Keratinocyte (primary cell): ENCODE measurements at regions not wholly inside any gene's neighbourhood (a gene's known extent, or its start where the extent isn't known, plus 50 kb on each side); places are given as distances from the start of the nearest gene placed in this dataset.

Source experiments
- DNase-seq: peaks from one replicate; pipeline ENCODE4 v3.0.0-alpha.2; 2011; ENCODE audit warnings: low read depth, missing footprints, low spot score
- FAIRE-seq: peaks from 2 replicates; lab custom pipeline; 2011; peaks lifted over from hg19 to GRCh38; lab: Jason Lieb, UNC
- H2AFZ ChIP-seq: 2 replicates; pipeline ENCODE4 v1.6.0; 2012; ENCODE audit warnings: low read length, control low read depth, inconsistent platforms; ENCODE audit not compliant: control insufficient read depth
- H3K27ac ChIP-seq: 2 replicates; pipeline ENCODE4 v1.5.1; 2011; ENCODE audit warnings: low read length; ENCODE audit not compliant: control insufficient read depth, insufficient read depth
- H3K27me3 ChIP-seq: 3 replicates; pipeline ENCODE4 v1.6.0; 2011; ENCODE audit warnings: low read length; ENCODE audit not compliant: control insufficient read depth, insufficient read depth; ENCODE audit errors: extremely low read depth
- H3K36me3 ChIP-seq, 2 experiments: 2 replicates in 1 of 2; 3 replicates in 1 of 2; pipeline ENCODE4 v1.5.1; 2011; ENCODE audit warnings: low read length in 2 of 2, mild to moderate bottlenecking in 1 of 2; ENCODE audit not compliant: control insufficient read depth in 2 of 2, insufficient read depth in 2 of 2; ENCODE audit errors: extremely low read depth in 1 of 2
- H3K4me1 ChIP-seq: 3 replicates; pipeline ENCODE4 v1.5.1; 2011; ENCODE audit warnings: low read length; ENCODE audit not compliant: control insufficient read depth, insufficient read depth; ENCODE audit errors: extremely low read depth
- H3K4me2 ChIP-seq: 3 replicates; pipeline ENCODE4 v1.6.0; 2011; ENCODE audit warnings: low read depth, low read length; ENCODE audit not compliant: control insufficient read depth, insufficient read depth; ENCODE audit errors: extremely low read depth
- H3K4me3 ChIP-seq, 3 experiments: fragments of 200-600 bp in 1 of 3; sonication (generic) in 1 of 3; 2 replicates in 2 of 3; 3 replicates in 1 of 3; pipeline ENCODE4 v1.5.1; 2011 to 2016; ENCODE audit warnings: low read length in 3 of 3, mild to moderate bottlenecking in 3 of 3, control low read depth in 2 of 3, inconsistent platforms in 1 of 3, low read depth in 1 of 3, mixed read lengths in 1 of 3, mixed run types in 1 of 3, moderate library complexity in 1 of 3; ENCODE audit not compliant: control insufficient read depth in 2 of 3, insufficient read depth in 2 of 3; ENCODE audit errors: extremely low read depth in 1 of 3
- H3K79me2 ChIP-seq: 2 replicates; pipeline ENCODE4 v1.6.0; 2012; ENCODE audit warnings: low read length; ENCODE audit not compliant: control insufficient read depth, insufficient read depth
- H3K9ac ChIP-seq: 3 replicates; pipeline ENCODE4 v1.6.0; 2011; ENCODE audit warnings: low read length; ENCODE audit not compliant: control insufficient read depth, insufficient read depth; ENCODE audit errors: extremely low read depth
- H3K9me1 ChIP-seq: 3 replicates; pipeline ENCODE4 v1.6.0; 2011; ENCODE audit warnings: low read length; ENCODE audit not compliant: control insufficient read depth, insufficient read depth; ENCODE audit errors: extremely low read depth
- H3K9me3 ChIP-seq: 2 replicates; pipeline ENCODE4 v1.5.1; 2012; ENCODE audit warnings: low read depth, low read length; ENCODE audit not compliant: control insufficient read depth
- H4K20me1 ChIP-seq: 3 replicates; pipeline ENCODE4 v1.6.0; 2011; ENCODE audit warnings: low read length; ENCODE audit not compliant: control insufficient read depth, insufficient read depth; ENCODE audit errors: extremely low read depth
- EZH2 ChIP-seq: IDR thresholded peaks from one replicate; pipeline ENCODE4 v1.6.1; 2012; ENCODE audit warnings: inconsistent platforms, mild to moderate bottlenecking, low read length, moderate library complexity
- dilution Hi-C: fragments of 300-500 bp; cut with MboI; formaldehyde crosslinking; loops from one replicate; pipeline ENCODE4 v1.7.0; 2020; ENCODE audit warnings: low sequenced_read_pairs; ENCODE audit not compliant: extremely low pct_ligation_motif_present
- TF ChIP-seq, protein P1 (sequence below), 3 experiments: IDR thresholded peaks in 1 of 3; conservative IDR thresholded peaks in 1 of 3; optimal IDR thresholded peaks in 1 of 3; 2 replicates in 2 of 3; 3 replicates in 1 of 3; pipeline versions ENCODE3 to v1.5.1; 2011; ENCODE audit warnings: low read length in 3 of 3, mild to moderate bottlenecking in 3 of 3, moderate library complexity in 2 of 3, control low read depth in 1 of 3, inconsistent platforms in 1 of 3; ENCODE audit not compliant: insufficient read depth in 2 of 3; ENCODE audit errors: extremely low read depth in 1 of 3

DNA sequence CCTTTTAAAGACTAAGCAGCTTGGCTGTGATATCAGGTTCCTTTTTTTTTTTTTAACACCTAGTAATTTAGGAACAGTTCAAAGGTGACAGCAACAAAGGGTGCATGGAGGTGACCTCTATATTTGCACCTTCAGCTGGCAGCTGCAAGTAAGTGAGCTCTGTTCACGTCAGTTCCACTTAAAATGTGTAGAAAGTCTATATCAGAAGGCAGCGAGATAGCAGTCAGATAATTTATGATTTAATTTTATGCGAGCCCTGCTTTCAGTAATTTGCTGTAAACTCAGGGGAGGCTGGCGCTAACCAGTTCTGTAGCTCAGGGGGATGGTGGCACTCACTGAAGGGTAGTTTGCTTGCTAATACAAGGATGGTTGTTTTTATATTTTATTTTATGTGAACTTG lies 602.8 kb upstream of the MMS22L start:
- no peaks in the 10 kb centered on the region for H3K79me2 ChIP-seq
- H4K20me1 ChIP-seq: no peaks in the 10 kb centered on the region
- FAIRE-seq (no peak), DNase-seq (no peak)
- no peak overlapping the region for H3K4me2 ChIP-seq
- dilution Hi-C loops: no loop called here
- H3K9ac ChIP-seq: no peak overlapping the region
- no peaks in the 10 kb centered on the region for H3K9me1 ChIP-seq
- H3K4me3 ChIP-seq: no peak overlapping the region
- no peaks in the 10 kb centered on the region for H3K27me3 ChIP-seq
- H3K27ac ChIP-seq: no peak overlapping the region
- H3K9me3 ChIP-seq: no peaks in the 10 kb centered on the region
- H3K36me3 ChIP-seq: no peaks in the 10 kb centered on the region
- TF ChIP-seq, protein P1, sequence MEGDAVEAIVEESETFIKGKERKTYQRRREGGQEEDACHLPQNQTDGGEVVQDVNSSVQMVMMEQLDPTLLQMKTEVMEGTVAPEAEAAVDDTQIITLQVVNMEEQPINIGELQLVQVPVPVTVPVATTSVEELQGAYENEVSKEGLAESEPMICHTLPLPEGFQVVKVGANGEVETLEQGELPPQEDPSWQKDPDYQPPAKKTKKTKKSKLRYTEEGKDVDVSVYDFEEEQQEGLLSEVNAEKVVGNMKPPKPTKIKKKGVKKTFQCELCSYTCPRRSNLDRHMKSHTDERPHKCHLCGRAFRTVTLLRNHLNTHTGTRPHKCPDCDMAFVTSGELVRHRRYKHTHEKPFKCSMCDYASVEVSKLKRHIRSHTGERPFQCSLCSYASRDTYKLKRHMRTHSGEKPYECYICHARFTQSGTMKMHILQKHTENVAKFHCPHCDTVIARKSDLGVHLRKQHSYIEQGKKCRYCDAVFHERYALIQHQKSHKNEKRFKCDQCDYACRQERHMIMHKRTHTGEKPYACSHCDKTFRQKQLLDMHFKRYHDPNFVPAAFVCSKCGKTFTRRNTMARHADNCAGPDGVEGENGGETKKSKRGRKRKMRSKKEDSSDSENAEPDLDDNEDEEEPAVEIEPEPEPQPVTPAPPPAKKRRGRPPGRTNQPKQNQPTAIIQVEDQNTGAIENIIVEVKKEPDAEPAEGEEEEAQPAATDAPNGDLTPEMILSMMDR (optimal IDR thresholded peaks at IDR 0.05 in 1 of 3, IDR thresholded peaks at IDR 0.05 in 1 of 3, conservative IDR thresholded peaks at IDR 0.05 in 1 of 3; ENCODE audit: extremely low read depth in 1 of 3, insufficient read depth in 2 of 3, low read length in 3 of 3): no peak
- TF ChIP-seq EZH2: no peak
- no peak overlapping the region for H2AFZ ChIP-seq
- no peaks in the 10 kb centered on the region for H3K4me1 ChIP-seq

DNA sequence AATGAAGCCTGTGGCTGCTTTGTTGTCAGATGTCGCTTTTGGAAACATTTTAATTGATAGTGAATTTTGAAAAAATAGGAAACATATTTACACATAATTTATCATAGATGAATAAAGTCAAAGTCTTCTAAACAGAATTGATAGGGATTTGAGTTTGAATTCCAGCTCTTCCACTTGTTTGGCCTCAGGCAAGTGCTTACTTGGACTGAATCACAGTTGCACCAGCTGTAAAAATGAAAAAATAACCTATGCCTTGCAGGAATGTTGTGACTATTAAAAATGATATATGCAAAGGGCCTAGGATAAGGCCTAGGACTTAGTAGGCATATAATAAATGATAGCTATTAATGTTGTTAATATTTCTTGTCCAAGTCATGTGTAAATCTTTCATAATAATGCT lies 618.5 kb upstream of the MMS22L start:
- dilution Hi-C loops: no loop called here

More for the DNA sequence above, 618.5 kb upstream of the MMS22L start:
- H3K27me3 ChIP-seq: no peaks in the 10 kb centered on the region
- TF ChIP-seq, protein P1 (optimal IDR thresholded peaks at IDR 0.05 in 1 of 3, IDR thresholded peaks at IDR 0.05 in 1 of 3, conservative IDR thresholded peaks at IDR 0.05 in 1 of 3; ENCODE audit: extremely low read depth in 1 of 3, insufficient read depth in 2 of 3, low read length in 3 of 3): no peak
- no peak for TF ChIP-seq EZH2
- no peak overlapping the region for H3K9ac ChIP-seq
- H3K4me1 ChIP-seq: no peaks in the 10 kb centered on the region
- H4K20me1 ChIP-seq: no peaks in the 10 kb centered on the region
- no peaks in the 10 kb centered on the region for H3K9me3 ChIP-seq
- no peaks in the 10 kb centered on the region for H3K79me2 ChIP-seq
- no peaks in the 10 kb centered on the region for H3K9me1 ChIP-seq
- DNase-seq (no peak), FAIRE-seq (no peak)
- H3K27ac ChIP-seq: no peak overlapping the region
- H2AFZ ChIP-seq: no peak overlapping the region
- no peaks in the 10 kb centered on the region for H3K36me3 ChIP-seq
- no peak overlapping the region for H3K4me2 ChIP-seq
- H3K4me3 ChIP-seq: no peak overlapping the region
